ENCODE measurements at regions not wholly inside any gene's neighbourhood (a gene's known extent, or its start where the extent isn't known, plus 50 kb on each side); places are given as distances from the start of the nearest gene placed in this dataset.

DNA sequence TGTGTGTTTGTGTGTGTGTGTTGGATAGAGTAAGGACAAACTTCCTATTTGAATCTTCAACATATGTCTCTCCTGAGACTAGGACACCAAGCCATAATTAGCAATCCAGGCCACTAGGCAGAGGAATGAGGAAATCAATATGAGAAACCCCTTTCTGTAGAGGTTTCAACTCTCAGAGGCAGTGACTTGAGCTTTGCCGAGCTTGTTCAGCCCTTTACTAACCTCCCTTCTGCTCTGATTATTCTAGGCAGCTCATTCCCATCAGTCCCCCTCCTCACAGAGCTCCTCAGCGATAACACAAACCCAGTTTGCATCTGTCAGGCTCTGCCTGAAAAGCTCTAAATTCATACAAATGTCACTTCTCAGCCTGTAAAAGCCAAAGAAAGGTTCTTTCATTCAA, 1030.3 kb downstream of the CDH8 start:
- H3K4me1 ChIP-seq (ENCODE audit: insufficient read depth, low read length) = no peaks in the 10 kb centered on the region
- ATAC-seq (no peak), DNase-seq (ENCODE audit: low spot score) (no peak), FAIRE-seq (no peak)
- H3K27ac ChIP-seq (ENCODE audit: extremely low read length, insufficient read depth, low read length) = no peak overlapping the region
- H3K27me3 ChIP-seq (ENCODE audit: control insufficient read depth in 1 of 2, insufficient read depth in 2 of 2, low read length in 2 of 2) = no peaks in the 10 kb centered on the region
- no peaks in the 10 kb centered on the region for H3K36me3 ChIP-seq (replicated peaks in 1 of 2; ENCODE audit: control insufficient read depth in 1 of 2, insufficient read depth in 2 of 2, low read length in 2 of 2)
- no peak overlapping the region for H3K4me3 ChIP-seq (replicated peaks in 1 of 3; ENCODE audit: insufficient read depth in 1 of 3, low read depth in 2 of 3, low read length in 3 of 3)
- no peak overlapping the region for H3K9ac ChIP-seq (ENCODE audit: insufficient read depth, low read depth, low read length)
- intact Hi-C loops (cut with micrococcal nuclease; ENCODE audit: unreplicated experiment) (no loop called here), in situ Hi-C loops (cut with HindIII; ENCODE audit: extremely low pct_ligation_motif_present, low pct_unique_long_range_greater_than_20kb) (no loop called here)
- ChIA-PET POLR2A (no interaction called here), CTCF (ENCODE audit: low intra/inter-chr PET ratio, low total read pairs) (no interaction called here)
- H4K20me1 ChIP-seq (ENCODE audit: insufficient read depth, low read length) = no peaks in the 10 kb centered on the region
- BruUV-seq (replicated peaks) = no TSS peak
- 0% methylated on average over 2 of the region's 2 CpGs for WGBS (ENCODE audit: low lambda C conversion rate)
- no peaks in the 10 kb centered on the region for H3K79me2 ChIP-seq (ENCODE audit: insufficient read depth, low read length)
- H3K9me3 ChIP-seq (ENCODE audit: low read length) = peaks cover 52% of the 10 kb centered on the region
- TF ChIP-seq ZNF121 (CRISPR knock-in tag; IDR thresholded peaks at IDR 0.05) (no peak), PHF5A (CRISPR knock-in tag; IDR thresholded peaks at IDR 0.05; ENCODE audit: low read depth, unreplicated experiment) (no peak), ZNF136 (CRISPR knock-in tag; IDR thresholded peaks at IDR 0.05; ENCODE audit: low read depth) (no peak), ZNF768 (CRISPR knock-in tag; IDR thresholded peaks at IDR 0.05) (no peak), CAMTA2 (CRISPR knock-in tag; IDR thresholded peaks at IDR 0.05; ENCODE audit: borderline replicate concordance) (no peak), ZBTB37 (CRISPR knock-in tag; IDR thresholded peaks at IDR 0.05) (no peak)
- TF ChIP-seq, protein P1, sequence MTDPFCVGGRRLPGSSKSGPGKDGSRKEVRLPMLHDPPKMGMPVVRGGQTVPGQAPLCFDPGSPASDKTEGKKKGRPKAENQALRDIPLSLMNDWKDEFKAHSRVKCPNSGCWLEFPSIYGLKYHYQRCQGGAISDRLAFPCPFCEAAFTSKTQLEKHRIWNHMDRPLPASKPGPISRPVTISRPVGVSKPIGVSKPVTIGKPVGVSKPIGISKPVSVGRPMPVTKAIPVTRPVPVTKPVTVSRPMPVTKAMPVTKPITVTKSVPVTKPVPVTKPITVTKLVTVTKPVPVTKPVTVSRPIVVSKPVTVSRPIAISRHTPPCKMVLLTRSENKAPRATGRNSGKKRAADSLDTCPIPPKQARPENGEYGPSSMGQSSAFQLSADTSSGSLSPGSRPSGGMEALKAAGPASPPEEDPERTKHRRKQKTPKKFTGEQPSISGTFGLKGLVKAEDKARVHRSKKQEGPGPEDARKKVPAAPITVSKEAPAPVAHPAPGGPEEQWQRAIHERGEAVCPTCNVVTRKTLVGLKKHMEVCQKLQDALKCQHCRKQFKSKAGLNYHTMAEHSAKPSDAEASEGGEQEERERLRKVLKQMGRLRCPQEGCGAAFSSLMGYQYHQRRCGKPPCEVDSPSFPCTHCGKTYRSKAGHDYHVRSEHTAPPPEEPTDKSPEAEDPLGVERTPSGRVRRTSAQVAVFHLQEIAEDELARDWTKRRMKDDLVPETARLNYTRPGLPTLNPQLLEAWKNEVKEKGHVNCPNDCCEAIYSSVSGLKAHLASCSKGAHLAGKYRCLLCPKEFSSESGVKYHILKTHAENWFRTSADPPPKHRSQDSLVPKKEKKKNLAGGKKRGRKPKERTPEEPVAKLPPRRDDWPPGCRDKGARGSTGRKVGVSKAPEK (CRISPR knock-in tag; IDR thresholded peaks at IDR 0.05; ENCODE audit: borderline replicate concordance) = no peak
- TF ChIP-seq, protein P2, sequence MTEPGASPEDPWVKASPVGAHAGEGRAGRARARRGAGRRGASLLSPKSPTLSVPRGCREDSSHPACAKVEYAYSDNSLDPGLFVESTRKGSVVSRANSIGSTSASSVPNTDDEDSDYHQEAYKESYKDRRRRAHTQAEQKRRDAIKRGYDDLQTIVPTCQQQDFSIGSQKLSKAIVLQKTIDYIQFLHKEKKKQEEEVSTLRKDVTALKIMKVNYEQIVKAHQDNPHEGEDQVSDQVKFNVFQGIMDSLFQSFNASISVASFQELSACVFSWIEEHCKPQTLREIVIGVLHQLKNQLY (CRISPR knock-in tag; IDR thresholded peaks at IDR 0.05) = no peak
- no peak overlapping the region for H2AFZ ChIP-seq (ENCODE audit: low read length)
- no peak overlapping the region for H3K4me2 ChIP-seq (ENCODE audit: low read depth, low read length)

Data from HepG2 (cell line).